ENCODE measurements at regions not wholly inside any gene's neighbourhood (a gene's known extent, or its start where the extent isn't known, plus 50 kb on each side); places are given as distances from the start of the nearest gene placed in this dataset.
"Not testable (repeated sequence)": the region's sequence is repeated elsewhere in the genome, so short reads cannot be mapped to it uniquely, and the experiment has no call there.

DNA sequence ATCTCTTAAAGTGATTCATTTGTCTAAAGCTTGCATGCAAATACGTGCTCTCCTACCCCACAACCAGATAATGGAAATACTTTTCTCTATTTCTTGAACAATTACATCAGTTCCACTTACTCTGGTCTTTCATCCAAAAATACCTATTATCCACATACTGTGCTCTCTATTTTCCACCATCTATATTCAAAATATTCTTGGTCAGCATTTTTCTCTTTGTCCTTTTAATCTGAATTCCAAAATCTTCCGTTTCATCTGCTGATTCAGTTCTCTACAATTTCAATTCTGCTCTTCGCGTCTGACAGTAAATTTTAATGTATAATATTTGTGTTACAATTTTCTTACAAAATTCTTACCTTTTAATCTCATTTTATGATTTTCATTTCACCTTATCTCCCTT lies 110.3 kb downstream of the ZNF648 start:
- no peak for DNase-seq
- WGBS (ENCODE audit: insufficient coverage): 60% methylated on average over 1 of the region's 4 CpGs
- Histone ChIP-seq H3K9me3 (replicated peaks; ENCODE audit: control insufficient read depth, low read depth, low read length) (no peaks in the 10 kb centered on the region), H3K27me3 (ENCODE audit: control insufficient read depth, insufficient read depth, low read length) (no peaks in the 10 kb centered on the region), H3K27ac (ENCODE audit: low read length) (no peak overlapping the region), H3K4me1 (ENCODE audit: control insufficient read depth, insufficient read depth, low read length) (no peaks in the 10 kb centered on the region), H3K36me3 (ENCODE audit: control insufficient read depth, insufficient read depth, low read length) (no peaks in the 10 kb centered on the region), H3K4me3 (ENCODE audit: low read length) (no peak overlapping the region)

DNA sequence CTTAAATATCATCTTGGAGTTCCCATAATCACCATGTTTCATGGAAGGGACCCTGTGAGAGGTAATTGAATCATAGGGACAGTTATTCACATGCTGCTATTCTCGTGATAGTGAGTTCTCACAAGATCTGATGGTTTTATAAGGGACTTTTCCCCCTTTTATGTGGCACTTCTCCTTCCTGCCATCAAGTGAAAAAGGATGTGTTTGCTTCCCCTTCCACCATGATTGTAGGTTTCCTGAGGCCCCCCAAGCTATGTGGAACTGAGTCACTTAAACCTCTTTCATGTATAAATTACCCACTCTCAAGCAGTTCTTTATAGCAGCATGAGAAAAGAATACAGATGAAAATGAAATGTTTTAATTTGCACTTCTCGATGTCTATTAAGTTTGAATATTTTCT lies 112.0 kb downstream of the ZNF648 start:
- Histone ChIP-seq H3K27me3 (ENCODE audit: control insufficient read depth, insufficient read depth, low read length) (no peaks in the 10 kb centered on the region), H3K27ac (ENCODE audit: low read length) (no peak overlapping the region), H3K36me3 (ENCODE audit: control insufficient read depth, insufficient read depth, low read length) (no peaks in the 10 kb centered on the region), H3K9me3 (replicated peaks; ENCODE audit: control insufficient read depth, low read depth, low read length) (no peaks in the 10 kb centered on the region), H3K4me3 (ENCODE audit: low read length) (no peak overlapping the region), H3K4me1 (ENCODE audit: control insufficient read depth, insufficient read depth, low read length) (no peaks in the 10 kb centered on the region)
- no CpG with 5 or more reads among the region's 2 CpGs for WGBS (ENCODE audit: insufficient coverage)
- DNase-seq: no peak

GRCh38 chr1:181948372-181948771 lies 113.1 kb downstream of the ZNF648 start:
- no peaks in the 10 kb centered on the region for H3K27me3 ChIP-seq (ENCODE audit: control insufficient read depth, insufficient read depth, low read length)
- no peaks in the 10 kb centered on the region for H3K9me3 ChIP-seq (replicated peaks; ENCODE audit: control insufficient read depth, low read depth, low read length)
- DNase-seq: no peak
- no peaks in the 10 kb centered on the region for H3K36me3 ChIP-seq (ENCODE audit: control insufficient read depth, insufficient read depth, low read length)
- no peak overlapping the region for H3K27ac ChIP-seq (ENCODE audit: low read length)
- 14% methylated on average over 1 of the region's 1 CpG for WGBS (ENCODE audit: insufficient coverage)
- no peak overlapping the region for H3K4me3 ChIP-seq (ENCODE audit: low read length)
- H3K4me1 ChIP-seq (ENCODE audit: control insufficient read depth, insufficient read depth, low read length): no peaks in the 10 kb centered on the region

DNA sequence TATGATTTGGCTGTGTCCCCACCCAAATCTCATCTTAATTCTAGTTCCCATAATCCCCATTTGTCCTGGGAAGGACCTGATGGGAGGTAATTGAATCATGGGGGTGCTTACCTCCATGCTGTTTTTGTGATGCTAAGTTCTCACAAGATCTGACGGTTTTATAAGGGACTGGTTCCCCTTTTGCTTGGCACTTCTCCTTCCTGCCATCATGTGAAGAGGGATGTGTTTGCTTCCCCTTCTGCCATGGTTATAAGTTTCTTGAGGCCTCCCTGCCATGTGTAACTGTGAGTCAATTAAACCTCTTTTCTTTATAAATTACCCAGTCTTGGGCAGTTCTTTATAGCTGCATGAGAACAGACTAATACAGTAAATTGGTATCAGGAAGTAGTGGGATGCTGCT lies 114.1 kb downstream of the ZNF648 start:
- no CpG with 5 or more reads among the region's 1 CpG for WGBS (ENCODE audit: insufficient coverage)
- no peaks in the 10 kb centered on the region for H3K36me3 ChIP-seq (ENCODE audit: control insufficient read depth, insufficient read depth, low read length)

GRCh38 chr1:181936768-181937581 lies 124.5 kb downstream of the ZNF648 start:
- no peaks in the 10 kb centered on the region for H3K4me1 ChIP-seq (ENCODE audit: control insufficient read depth, insufficient read depth, low read length)
- no peaks in the 10 kb centered on the region for H3K36me3 ChIP-seq (ENCODE audit: control insufficient read depth, insufficient read depth, low read length)
- DNase-seq: peak; percentile 15
- no peak overlapping the region for H3K27ac ChIP-seq (ENCODE audit: low read length)
- H3K4me3 ChIP-seq (ENCODE audit: low read length): no peak overlapping the region
- no peaks in the 10 kb centered on the region for H3K27me3 ChIP-seq (ENCODE audit: control insufficient read depth, insufficient read depth, low read length)
- 6% methylated on average over 3 of the region's 9 CpGs for WGBS (ENCODE audit: insufficient coverage)
- H3K9me3 ChIP-seq (replicated peaks; ENCODE audit: control insufficient read depth, low read depth, low read length): no peaks in the 10 kb centered on the region

More for the DNA sequence above, 114.1 kb downstream of the ZNF648 start:
- Histone ChIP-seq H3K4me1 (ENCODE audit: control insufficient read depth, insufficient read depth, low read length) (no peaks in the 10 kb centered on the region), H3K27ac (ENCODE audit: low read length) (no peak overlapping the region), H3K4me3 (ENCODE audit: low read length) (no peak overlapping the region), H3K9me3 (replicated peaks; ENCODE audit: control insufficient read depth, low read depth, low read length) (no peaks in the 10 kb centered on the region), H3K27me3 (ENCODE audit: control insufficient read depth, insufficient read depth, low read length) (no peaks in the 10 kb centered on the region)
- no peak for DNase-seq

- no peaks in the 10 kb centered on the region for H3K9me3 ChIP-seq (replicated peaks; ENCODE audit: control insufficient read depth, low read depth, low read length)
- WGBS (ENCODE audit: insufficient coverage): 83% methylated on average over 2 of the region's 2 CpGs
These were observed 125.2 kb downstream of the ZNF648 start for GRCh38 chr1:181936269-181936668.

DNA sequence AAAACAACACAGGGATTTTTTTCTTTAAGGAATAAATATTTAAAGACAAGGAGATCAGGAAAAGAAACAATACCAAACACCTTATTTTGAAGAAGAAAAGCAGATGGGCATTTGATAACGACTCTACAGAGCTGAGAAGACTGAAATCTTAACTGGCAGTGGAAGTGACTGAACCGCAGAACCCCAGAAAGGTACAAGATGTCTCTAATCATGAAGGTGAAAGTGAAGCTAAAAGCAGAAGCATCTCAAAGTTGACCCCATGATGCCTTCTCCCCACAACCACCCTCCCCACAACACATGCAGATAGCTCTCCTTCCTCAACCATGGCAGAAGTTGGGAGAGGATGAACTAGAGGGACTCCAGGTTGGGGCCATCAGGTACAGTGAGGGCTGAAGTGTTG lies 129.6 kb downstream of the ZNF648 start:
- no peak for DNase-seq
- Histone ChIP-seq H3K9me3 (replicated peaks; ENCODE audit: control insufficient read depth, low read depth, low read length) (no peaks in the 10 kb centered on the region), H3K4me3 (ENCODE audit: low read length) (no peak overlapping the region), H3K27ac (ENCODE audit: low read length) (no peak overlapping the region), H3K4me1 (ENCODE audit: control insufficient read depth, insufficient read depth, low read length) (no peaks in the 10 kb centered on the region), H3K36me3 (ENCODE audit: control insufficient read depth, insufficient read depth, low read length) (no peaks in the 10 kb centered on the region), H3K27me3 (ENCODE audit: control insufficient read depth, insufficient read depth, low read length) (no peaks in the 10 kb centered on the region)
- WGBS (ENCODE audit: insufficient coverage): no CpG with 5 or more reads among the region's 2 CpGs

More at GRCh38 chr1:181936269-181936668, 125.2 kb downstream of the ZNF648 start:
- H3K4me3 ChIP-seq (ENCODE audit: low read length): no peak overlapping the region
- no peaks in the 10 kb centered on the region for H3K36me3 ChIP-seq (ENCODE audit: control insufficient read depth, insufficient read depth, low read length)
- no peak for DNase-seq
- H3K27ac ChIP-seq (ENCODE audit: low read length): no peak overlapping the region
- H3K27me3 ChIP-seq (ENCODE audit: control insufficient read depth, insufficient read depth, low read length): no peaks in the 10 kb centered on the region
- H3K4me1 ChIP-seq (ENCODE audit: control insufficient read depth, insufficient read depth, low read length): no peaks in the 10 kb centered on the region

DNA sequence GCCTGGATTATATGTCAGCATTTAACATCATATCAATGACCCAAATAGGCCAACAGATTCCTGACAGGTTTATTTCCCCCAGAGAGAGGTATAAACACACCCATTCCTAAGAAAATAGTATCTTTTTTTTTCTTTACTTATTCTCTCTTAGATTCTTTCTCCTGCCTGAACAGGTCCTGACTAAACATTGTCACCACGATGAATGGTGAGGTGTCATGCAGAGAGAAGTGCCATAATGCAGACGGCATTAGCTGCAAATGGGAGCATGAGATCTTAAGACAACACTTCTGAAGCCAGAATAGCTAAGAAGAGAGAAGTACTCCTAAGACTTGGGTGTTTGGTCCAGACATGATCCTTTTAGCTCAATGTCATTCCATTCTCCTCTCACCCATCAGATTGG lies 131.3 kb downstream of the ZNF648 start:
- 75% methylated on average over 2 of the region's 2 CpGs for WGBS (ENCODE audit: insufficient coverage)
- Histone ChIP-seq H3K4me3 (ENCODE audit: low read length) (no peak overlapping the region), H3K27ac (ENCODE audit: low read length) (no peak overlapping the region), H3K27me3 (ENCODE audit: control insufficient read depth, insufficient read depth, low read length) (no peaks in the 10 kb centered on the region), H3K9me3 (replicated peaks; ENCODE audit: control insufficient read depth, low read depth, low read length) (no peaks in the 10 kb centered on the region), H3K36me3 (ENCODE audit: control insufficient read depth, insufficient read depth, low read length) (no peaks in the 10 kb centered on the region), H3K4me1 (ENCODE audit: control insufficient read depth, insufficient read depth, low read length) (no peaks in the 10 kb centered on the region)
- no peak for DNase-seq

- no peak for DNase-seq
- no peaks in the 10 kb centered on the region for H3K4me1 ChIP-seq (ENCODE audit: control insufficient read depth, insufficient read depth, low read length)
- H3K4me3 ChIP-seq (ENCODE audit: low read length): no peak overlapping the region
- no peaks in the 10 kb centered on the region for H3K27me3 ChIP-seq (ENCODE audit: control insufficient read depth, insufficient read depth, low read length)
- no peak overlapping the region for H3K27ac ChIP-seq (ENCODE audit: low read length)
- H3K9me3 ChIP-seq (replicated peaks; ENCODE audit: control insufficient read depth, low read depth, low read length): no peaks in the 10 kb centered on the region
- H3K36me3 ChIP-seq (ENCODE audit: control insufficient read depth, insufficient read depth, low read length): no peaks in the 10 kb centered on the region
These were observed 134.8 kb downstream of the ZNF648 start for GRCh38 chr1:181926697-181927096.

- WGBS (ENCODE audit: insufficient coverage): no CpG with 5 or more reads among the region's 2 CpGs
- not testable (repeated sequence) for H3K27me3 ChIP-seq (ENCODE audit: control insufficient read depth, insufficient read depth, low read length); DNase-seq; H3K4me1 ChIP-seq (ENCODE audit: control insufficient read depth, insufficient read depth, low read length); H3K27ac ChIP-seq (ENCODE audit: low read length); H3K4me3 ChIP-seq (ENCODE audit: low read length); H3K36me3 ChIP-seq (ENCODE audit: control insufficient read depth, insufficient read depth, low read length); H3K9me3 ChIP-seq (replicated peaks; ENCODE audit: control insufficient read depth, low read depth, low read length)
These were observed 137.5 kb downstream of the ZNF648 start for GRCh38 chr1:181924034-181924433.

GRCh38 chr1:181919542-181919941 lies 142.0 kb downstream of the ZNF648 start:
- Histone ChIP-seq H3K27ac (ENCODE audit: low read length) (no peak overlapping the region), H3K4me1 (ENCODE audit: control insufficient read depth, insufficient read depth, low read length) (no peaks in the 10 kb centered on the region), H3K9me3 (replicated peaks; ENCODE audit: control insufficient read depth, low read depth, low read length) (no peaks in the 10 kb centered on the region), H3K27me3 (ENCODE audit: control insufficient read depth, insufficient read depth, low read length) (no peaks in the 10 kb centered on the region), H3K4me3 (ENCODE audit: low read length) (no peak overlapping the region), H3K36me3 (ENCODE audit: control insufficient read depth, insufficient read depth, low read length) (no peaks in the 10 kb centered on the region)
- no CpG with 5 or more reads among the region's 1 CpG for WGBS (ENCODE audit: insufficient coverage)
- no peak for DNase-seq
